OCI-LY1 (cell line): ENCODE measurements at regions not wholly inside any gene's neighbourhood (a gene's known extent, or its start where the extent isn't known, plus 50 kb on each side); places are given as distances from the start of the nearest gene placed in this dataset.

Experiments
- H2AFZ ChIP-seq: fragments of 200-600 bp; sonication (generic), shearing (Covaris generic); 2 replicates; pipeline ENCODE4 v1.6.0; 2014; ENCODE audit warnings: antibody characterized with exemption, mild to moderate bottlenecking, low read length
- H3F3A ChIP-seq: fragments of 200-600 bp; sonication (generic), shearing (Covaris generic); 2 replicates; pipeline ENCODE4 v1.6.0; 2014; ENCODE audit warnings: mild to moderate bottlenecking, antibody characterized with exemption, low read length, moderate library complexity; ENCODE audit not compliant: insufficient read depth
- H3K27ac ChIP-seq: fragments of 200-600 bp; sonication (generic); 2 replicates; pipeline ENCODE4 v1.5.1; 2014; ENCODE audit warnings: low read length, mixed run types, mild to moderate bottlenecking, low read depth; ENCODE audit not compliant: poor library complexity, severe bottlenecking
- H3K27me3 ChIP-seq: fragments of 200-600 bp; sonication (generic); 2 replicates; pipeline ENCODE4 v1.6.0; 2014; ENCODE audit warnings: antibody characterized with exemption, mild to moderate bottlenecking, low read length, moderate library complexity; ENCODE audit not compliant: insufficient read depth
- H3K36me3 ChIP-seq: fragments of 200-600 bp; sonication (generic); 2 replicates; pipeline ENCODE4 v1.6.1; 2014; ENCODE audit warnings: mild to moderate bottlenecking, antibody characterized with exemption, low read length, moderate library complexity, mixed read lengths; ENCODE audit not compliant: insufficient read depth
- H3K4me1 ChIP-seq: fragments of 200-600 bp; sonication (generic); 2 replicates; pipeline ENCODE4 v1.5.1; 2014; ENCODE audit warnings: mild to moderate bottlenecking, low read length, moderate library complexity; ENCODE audit not compliant: insufficient read depth, severe bottlenecking
- H3K4me2 ChIP-seq: fragments of 200-600 bp; sonication (generic), shearing (Covaris generic); 2 replicates; pipeline ENCODE4 v1.6.1; 2014; ENCODE audit warnings: low read length
- H3K4me3 ChIP-seq: fragments of 200-600 bp; sonication (generic); 2 replicates; pipeline ENCODE4 v1.5.1; 2014; ENCODE audit warnings: low read length, low read depth, mild to moderate bottlenecking, mixed read lengths; ENCODE audit not compliant: poor library complexity, severe bottlenecking
- H3K79me2 ChIP-seq: fragments of 200-600 bp; shearing (Covaris generic); 2 replicates; pipeline ENCODE4 v1.6.1; 2016; ENCODE audit warnings: mixed run types, low read length, mixed read lengths; ENCODE audit not compliant: insufficient read depth
- H3K9ac ChIP-seq: fragments of 200-600 bp; sonication (generic), shearing (Covaris generic); 2 replicates; pipeline ENCODE4 v1.6.1; 2014; ENCODE audit warnings: mild to moderate bottlenecking, low read length, mixed read lengths
- H3K9me2 ChIP-seq: fragments of 200-600 bp; sonication (generic), shearing (Covaris generic); 2 replicates; pipeline ENCODE4 v1.6.1; 2014; ENCODE audit warnings: low read depth, mild to moderate bottlenecking, low read length, mixed read lengths
- H3K9me3 ChIP-seq: fragments of 200-600 bp; shearing (Covaris generic); 2 replicates; pipeline ENCODE4 v1.6.1; 2014; ENCODE audit warnings: low read length, mixed read lengths
- H4K20me1 ChIP-seq: fragments of 200-600 bp; sonication (generic), shearing (Covaris generic); 2 replicates; pipeline ENCODE4 v1.6.0; 2016; ENCODE audit warnings: mild to moderate bottlenecking, low read length; ENCODE audit not compliant: insufficient read depth
- EZH2 ChIP-seq: fragments of 200-600 bp; sonication (generic), shearing (Covaris generic); IDR thresholded peaks from 2 replicates; pipeline ENCODE4 v1.8.0; 2017; ENCODE audit warnings: borderline replicate concordance, mixed run types, mild to moderate bottlenecking, antibody characterized with exemption, low read length, moderate library complexity, mixed read lengths
- TF ChIP-seq, protein P1 (sequence below): fragments of 200-600 bp; sonication (generic), shearing (Covaris generic); IDR thresholded peaks from 2 replicates; pipeline ENCODE4 v1.5.1; 2017; ENCODE audit warnings: mild to moderate bottlenecking, antibody characterized with exemption, low read length, moderate library complexity, mixed read lengths

GRCh38 chr6:98590136-98590681 lies 244.2 kb upstream of the POU3F2 start:
- H3F3A ChIP-seq = no peaks in the 10 kb centered on the region
- no peaks in the 10 kb centered on the region for H3K4me1 ChIP-seq
- no peaks in the 10 kb centered on the region for H3K27me3 ChIP-seq
- H3K27ac ChIP-seq = no peak overlapping the region
- TF ChIP-seq EZH2 = no peak
- TF ChIP-seq, protein P1, sequence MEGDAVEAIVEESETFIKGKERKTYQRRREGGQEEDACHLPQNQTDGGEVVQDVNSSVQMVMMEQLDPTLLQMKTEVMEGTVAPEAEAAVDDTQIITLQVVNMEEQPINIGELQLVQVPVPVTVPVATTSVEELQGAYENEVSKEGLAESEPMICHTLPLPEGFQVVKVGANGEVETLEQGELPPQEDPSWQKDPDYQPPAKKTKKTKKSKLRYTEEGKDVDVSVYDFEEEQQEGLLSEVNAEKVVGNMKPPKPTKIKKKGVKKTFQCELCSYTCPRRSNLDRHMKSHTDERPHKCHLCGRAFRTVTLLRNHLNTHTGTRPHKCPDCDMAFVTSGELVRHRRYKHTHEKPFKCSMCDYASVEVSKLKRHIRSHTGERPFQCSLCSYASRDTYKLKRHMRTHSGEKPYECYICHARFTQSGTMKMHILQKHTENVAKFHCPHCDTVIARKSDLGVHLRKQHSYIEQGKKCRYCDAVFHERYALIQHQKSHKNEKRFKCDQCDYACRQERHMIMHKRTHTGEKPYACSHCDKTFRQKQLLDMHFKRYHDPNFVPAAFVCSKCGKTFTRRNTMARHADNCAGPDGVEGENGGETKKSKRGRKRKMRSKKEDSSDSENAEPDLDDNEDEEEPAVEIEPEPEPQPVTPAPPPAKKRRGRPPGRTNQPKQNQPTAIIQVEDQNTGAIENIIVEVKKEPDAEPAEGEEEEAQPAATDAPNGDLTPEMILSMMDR = no peak
- no peaks in the 10 kb centered on the region for H3K9me2 ChIP-seq
- H3K9ac ChIP-seq = no peak overlapping the region
- no peak overlapping the region for H3K4me3 ChIP-seq
- no peaks in the 10 kb centered on the region for H3K36me3 ChIP-seq
- no peaks in the 10 kb centered on the region for H3K79me2 ChIP-seq
- H3K9me3 ChIP-seq = no peaks in the 10 kb centered on the region
- H4K20me1 ChIP-seq = no peaks in the 10 kb centered on the region
- no peak overlapping the region for H2AFZ ChIP-seq
- H3K4me2 ChIP-seq = no peak overlapping the region

DNA sequence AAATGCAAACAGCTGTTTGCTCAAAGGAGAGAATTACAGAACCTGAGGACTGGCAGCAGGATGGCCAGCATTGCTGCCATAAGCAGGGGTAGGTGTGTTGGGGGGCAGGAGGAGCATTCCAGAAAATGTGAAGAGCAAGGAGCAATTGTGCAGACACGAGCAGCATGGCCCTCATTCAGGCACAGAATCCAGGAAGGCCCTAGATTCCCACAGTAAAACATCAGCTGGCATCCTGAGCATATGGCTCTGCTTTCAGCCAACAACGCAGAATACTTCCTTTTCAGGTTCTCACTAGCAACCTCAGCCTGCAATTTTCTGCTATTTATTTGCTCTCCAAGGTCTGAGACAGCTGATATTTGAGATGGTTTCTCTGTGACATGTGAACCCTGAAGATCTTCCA lies 243.4 kb upstream of the POU3F2 start:
- Histone ChIP-seq H3K79me2 (no peaks in the 10 kb centered on the region), H3K9me3 (no peaks in the 10 kb centered on the region), H4K20me1 (no peaks in the 10 kb centered on the region), H3K9ac (no peak overlapping the region), H3K9me2 (no peaks in the 10 kb centered on the region), H3F3A (no peaks in the 10 kb centered on the region), H3K4me1 (no peaks in the 10 kb centered on the region), H3K4me2 (no peak overlapping the region), H3K27me3 (no peaks in the 10 kb centered on the region), H3K27ac (no peak overlapping the region), H2AFZ (no peak overlapping the region), H3K4me3 (no peak overlapping the region), H3K36me3 (no peaks in the 10 kb centered on the region)
- TF ChIP-seq, protein P1 = no peak
- TF ChIP-seq EZH2 = no peak

GRCh38 chr6:98593676-98594075 lies 240.7 kb upstream of the POU3F2 start:
- H3K79me2 ChIP-seq = no peaks in the 10 kb centered on the region
- H3K4me3 ChIP-seq = no peak overlapping the region
- no peaks in the 10 kb centered on the region for H4K20me1 ChIP-seq
- no peak for TF ChIP-seq EZH2
- TF ChIP-seq, protein P1 = no peak
- no peak overlapping the region for H3K4me2 ChIP-seq
- no peaks in the 10 kb centered on the region for H3K9me3 ChIP-seq
- no peaks in the 10 kb centered on the region for H3K9me2 ChIP-seq
- H3K27ac ChIP-seq = no peak overlapping the region
- H3F3A ChIP-seq = no peaks in the 10 kb centered on the region
- no peaks in the 10 kb centered on the region for H3K4me1 ChIP-seq
- H3K36me3 ChIP-seq = no peaks in the 10 kb centered on the region
- H3K9ac ChIP-seq = no peak overlapping the region
- no peak overlapping the region for H2AFZ ChIP-seq
- H3K27me3 ChIP-seq = no peaks in the 10 kb centered on the region
